ENCODE measurements at regions not wholly inside any gene's neighbourhood (a gene's known extent, or its start where the extent isn't known, plus 50 kb on each side); places are given as distances from the start of the nearest gene placed in this dataset.

DNA sequence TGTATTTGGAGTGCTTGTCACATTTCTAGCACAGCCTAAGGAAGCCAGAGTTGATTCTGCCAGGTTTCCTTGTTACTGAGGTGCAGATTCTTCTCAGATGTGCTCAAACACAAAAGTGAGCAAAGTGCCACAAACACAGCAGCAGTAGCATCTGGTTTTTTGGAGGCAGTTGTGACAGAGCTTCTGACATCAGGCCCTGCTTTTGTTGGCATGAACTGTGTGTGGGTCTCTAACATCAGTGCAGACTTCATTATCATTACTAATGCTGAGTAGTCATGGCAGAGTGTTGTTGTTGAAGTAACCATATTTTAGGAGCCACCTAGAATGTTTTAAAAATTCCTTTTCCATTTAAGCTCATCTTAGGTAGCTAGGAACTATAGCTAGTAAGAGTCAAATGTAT, 656.6 kb downstream of the ANKRD50 start:
- no peak for TF ChIP-seq TAF1 (IDR thresholded peaks at IDR 0.05; ENCODE audit: borderline replicate concordance, low read depth, low read length)
- TF ChIP-seq POLR2A (IDR thresholded peaks at IDR 0.05; ENCODE audit: low read depth, low read length) = no peak

Data from GM12892 (cell line).